Dermis microvascular lymphatic vessel endothelial cell (primary cell): ENCODE measurements at regions not wholly inside any gene's neighbourhood (a gene's known extent, or its start where the extent isn't known, plus 50 kb on each side); places are given as distances from the start of the nearest gene placed in this dataset.

Source experiments
- DNase-seq, 2 donors: peaks; one replicate each; pipeline versions ENCODE4 v3.0.0 to v3.0.0-alpha.2; 2010; ENCODE audit warnings: low read depth in 2 of 2

GRCh38 chr12:34343766-34344165, 321.5 kb downstream of the ALG10 start:
- DNase-seq: no peak

GRCh38 chr12:34344851-34345522, 322.7 kb downstream of the ALG10 start:
- DNase-seq: no peak

GRCh38 chr12:34345801-34346200, 323.5 kb downstream of the ALG10 start:
- no peak for DNase-seq

GRCh38 chr12:34346372-34347034, 324.2 kb downstream of the ALG10 start:
- DNase-seq: no peak

- DNase-seq: no peak
Measured at GRCh38 chr12:34347367-34347766, 325.1 kb downstream of the ALG10 start.

GRCh38 chr12:34348064-34348463, 325.8 kb downstream of the ALG10 start:
- DNase-seq: no peak

- no peak for DNase-seq
Measured at GRCh38 chr12:34348836-34349672, 326.8 kb downstream of the ALG10 start.

GRCh38 chr12:34349673-34349961, 327.3 kb downstream of the ALG10 start:
- DNase-seq: no peak

GRCh38 chr12:34350092-34351041, 328.1 kb downstream of the ALG10 start:
- DNase-seq: no peak

- no peak for DNase-seq
Measured at GRCh38 chr12:34352098-34352497, 329.8 kb downstream of the ALG10 start.

GRCh38 chr12:34354239-34355200, 332.2 kb downstream of the ALG10 start:
- DNase-seq: no peak

- DNase-seq: no peak
Measured at GRCh38 chr12:34356233-34356987, 334.1 kb downstream of the ALG10 start.

- DNase-seq: no peak
Measured at GRCh38 chr12:34357791-34358190, 335.5 kb downstream of the ALG10 start.

GRCh38 chr12:34358198-34358597, 335.9 kb downstream of the ALG10 start:
- DNase-seq: no peak

GRCh38 chr12:34361721-34362316, 339.5 kb downstream of the ALG10 start:
- DNase-seq: no peak

- no peak for DNase-seq
Measured at GRCh38 chr12:34363050-34363673, 340.9 kb downstream of the ALG10 start.

- DNase-seq: no peak
Measured at GRCh38 chr12:34368079-34368478, 345.8 kb downstream of the ALG10 start.

- DNase-seq: no peak
Measured at GRCh38 chr12:34371050-34371449, 348.8 kb downstream of the ALG10 start.

GRCh38 chr12:34372003-34372402, 349.7 kb downstream of the ALG10 start:
- no peak for DNase-seq
